HG02798 (cell line): ENCODE measurements at regions not wholly inside any gene's neighbourhood (a gene's known extent, or its start where the extent isn't known, plus 50 kb on each side); places are given as distances from the start of the nearest gene placed in this dataset.
"Not testable (repeated sequence)": the region's sequence is repeated elsewhere in the genome, so short reads cannot be mapped to it uniquely, and the experiment has no call there.

Experiments used
- ATAC-seq: cut with Tn5 transposase; IDR thresholded peaks from one replicate; pipeline ENCODE4 v1.9.1; 2021; ENCODE audit warnings: mild to moderate bottlenecking; ENCODE audit not compliant: unreplicated experiment, poor library complexity

DNA sequence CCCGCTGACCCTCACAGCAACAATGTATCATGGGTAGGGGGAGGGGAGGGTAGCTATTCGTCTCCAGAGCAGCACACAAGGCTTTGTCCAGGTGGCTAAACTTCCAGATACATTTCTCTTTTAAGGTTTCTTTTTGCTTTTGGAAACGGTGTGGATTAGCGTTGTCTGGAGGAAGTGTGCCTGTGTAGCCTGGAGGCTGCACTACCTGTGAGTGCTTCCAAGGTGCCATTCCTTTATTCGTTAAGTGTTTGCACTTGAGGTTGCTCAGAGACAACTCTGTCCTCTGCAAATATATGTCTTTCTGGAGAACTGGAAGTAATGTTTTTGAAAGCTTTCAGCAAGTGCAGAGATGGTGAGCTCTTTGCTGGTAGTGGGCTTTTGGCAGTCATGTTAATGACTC is 53.1 kb downstream of the HSFY1 start:
- not testable (repeated sequence) for ATAC-seq

DNA sequence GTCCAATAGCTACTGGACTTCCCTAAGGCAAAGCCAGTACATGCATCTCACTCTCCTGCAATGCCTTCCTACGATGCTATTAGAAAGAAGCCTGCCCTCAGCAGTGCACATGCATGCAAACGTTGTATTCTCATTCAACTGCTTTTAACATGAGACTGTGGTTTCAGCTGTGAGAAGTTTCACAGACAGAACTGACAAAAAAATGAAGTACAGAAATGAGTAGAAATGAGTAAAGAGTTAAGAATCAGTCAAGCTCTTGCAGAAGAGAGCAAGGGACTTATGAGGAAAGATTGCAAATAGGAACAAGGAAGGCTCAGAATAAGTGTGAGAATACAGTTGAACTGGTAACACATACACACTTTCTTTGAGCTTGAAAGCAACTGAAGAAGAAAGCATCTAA is 54.8 kb downstream of the HSFY1 start:
- peak; percentile 92 for ATAC-seq

DNA sequence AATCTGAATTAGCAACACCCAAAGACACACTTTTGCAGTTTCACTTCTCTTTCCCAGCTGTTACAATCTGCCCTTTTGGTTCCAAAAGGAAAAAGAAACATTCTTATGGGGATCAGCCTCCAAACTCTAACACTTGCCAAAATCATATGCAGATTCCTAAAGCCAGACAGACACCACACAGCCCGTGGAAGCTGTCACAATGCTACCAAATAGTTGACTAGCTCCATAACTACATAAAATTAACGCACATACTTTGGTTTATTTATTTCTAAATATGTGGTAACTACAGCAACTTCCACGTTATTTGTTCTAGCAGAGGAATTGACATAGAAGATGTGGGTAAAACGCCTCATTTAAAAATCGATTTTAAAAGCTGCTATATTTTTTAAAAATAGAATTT is 59.7 kb downstream of the HSFY1 start:
- not testable (repeated sequence) for ATAC-seq

DNA sequence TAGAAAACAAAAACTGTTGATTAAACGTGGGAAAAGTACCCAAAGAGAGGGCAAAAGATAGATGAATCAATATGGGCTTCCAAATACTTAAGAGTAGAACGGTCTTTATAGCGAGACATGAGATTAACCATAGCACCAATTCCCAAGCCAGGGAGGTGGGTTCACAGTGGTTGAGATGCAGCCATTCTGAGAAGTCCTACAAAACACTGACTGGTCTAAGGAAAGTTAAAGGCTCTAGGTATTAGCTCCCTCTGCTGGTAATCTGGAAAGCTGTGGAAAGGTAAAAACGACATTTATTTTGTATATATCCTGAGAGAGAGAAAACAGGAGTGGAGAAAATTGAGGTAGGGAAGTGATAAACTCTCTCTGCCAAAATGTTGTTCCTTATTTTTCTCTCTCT is 61.7 kb downstream of the HSFY1 start:
- ATAC-seq, result not testable (repeated sequence)

DNA sequence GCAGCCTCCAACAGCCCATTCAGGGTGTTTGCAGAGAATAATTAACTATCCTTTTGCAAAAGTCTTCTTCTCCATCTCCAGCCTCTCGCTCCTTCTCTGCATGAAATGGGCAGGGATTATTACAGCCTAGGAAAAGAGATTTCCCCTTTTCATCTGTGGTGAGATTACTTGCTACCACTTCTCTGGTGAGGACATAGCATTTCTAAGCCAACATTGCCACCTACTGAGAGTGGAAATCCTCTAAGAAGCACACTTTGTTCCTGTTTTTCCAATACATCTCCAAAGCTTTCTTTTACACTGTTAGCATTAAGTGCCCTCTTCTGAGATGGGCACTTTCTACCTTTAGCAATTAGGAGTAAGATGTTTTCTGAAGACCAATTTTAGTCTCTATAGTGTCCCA is 69.3 kb downstream of the HSFY1 start:
- not testable (repeated sequence) for ATAC-seq

DNA sequence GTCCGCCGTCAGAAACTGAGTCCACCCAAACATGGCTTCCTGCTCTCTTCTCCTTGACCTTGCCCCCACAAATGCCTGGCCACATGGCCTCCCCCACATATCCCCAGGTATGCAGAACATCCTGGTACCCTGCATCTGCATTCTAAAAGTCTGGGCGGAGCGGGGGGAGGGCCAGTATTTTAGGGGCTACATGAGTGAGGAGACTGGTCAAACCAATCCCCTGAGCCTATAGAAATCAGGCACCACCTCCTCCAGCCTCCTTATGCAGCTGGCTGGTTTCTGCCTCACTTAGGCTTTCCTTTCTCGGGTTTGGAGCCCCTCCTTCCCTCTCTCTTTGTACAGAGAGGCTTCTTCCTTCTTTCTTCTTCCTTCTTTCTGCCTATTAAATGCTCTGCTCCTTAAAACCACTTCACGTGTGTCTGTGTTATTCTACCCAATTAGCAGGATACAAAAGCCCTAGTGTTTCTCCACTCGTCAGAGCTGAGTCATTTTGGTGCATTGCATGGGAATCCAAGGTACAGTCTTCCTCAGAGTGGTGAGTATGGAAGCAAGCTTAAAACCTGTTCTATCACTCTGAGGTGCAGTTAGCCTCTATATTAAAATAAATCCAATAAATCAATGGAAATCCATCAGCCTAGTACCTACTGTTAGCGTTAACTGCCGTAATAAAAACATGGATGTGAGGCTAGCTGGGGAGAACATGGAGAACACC is 83.4 kb downstream of the HSFY1 start:
- not testable (repeated sequence) for ATAC-seq

DNA sequence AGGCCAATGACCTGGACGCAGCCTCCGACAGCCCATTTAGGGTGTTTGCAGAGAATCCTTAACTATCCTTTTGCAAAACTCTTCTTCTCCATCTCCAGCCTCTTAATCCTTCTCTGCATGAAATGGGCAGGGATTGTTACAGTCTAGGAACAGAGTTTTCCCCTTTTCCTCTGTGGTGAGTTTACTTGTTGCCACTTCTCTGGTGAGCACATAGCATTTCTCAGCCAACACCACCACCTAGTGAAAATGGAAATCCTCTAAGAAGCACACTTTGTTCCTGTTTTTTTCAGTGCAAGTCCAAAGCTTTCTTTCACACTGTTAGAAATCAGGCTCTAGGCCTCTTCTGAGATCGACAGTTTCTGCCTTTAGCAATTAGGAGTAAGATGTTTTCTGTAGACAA is 84.1 kb downstream of the HSFY1 start:
- ATAC-seq, result not testable (repeated sequence)

DNA sequence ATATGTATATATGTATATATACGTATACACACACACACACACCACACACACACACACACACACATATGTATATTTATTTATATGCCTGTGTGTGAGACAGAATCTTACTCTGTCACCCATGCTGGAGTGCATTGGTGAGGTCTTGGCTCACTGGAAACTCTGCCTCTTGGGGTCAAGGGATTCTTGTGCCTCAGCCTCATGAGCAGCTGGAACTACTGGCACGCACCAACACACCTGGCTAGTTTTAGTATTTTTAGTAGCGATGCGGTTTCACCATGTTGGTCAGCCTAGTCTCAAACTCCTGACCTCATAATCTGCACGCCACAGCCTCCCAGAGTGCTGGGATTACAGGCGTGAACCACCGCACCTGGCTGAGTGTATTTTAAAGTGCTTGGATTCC is 85.1 kb downstream of the HSFY1 start:
- not testable (repeated sequence) for ATAC-seq

DNA sequence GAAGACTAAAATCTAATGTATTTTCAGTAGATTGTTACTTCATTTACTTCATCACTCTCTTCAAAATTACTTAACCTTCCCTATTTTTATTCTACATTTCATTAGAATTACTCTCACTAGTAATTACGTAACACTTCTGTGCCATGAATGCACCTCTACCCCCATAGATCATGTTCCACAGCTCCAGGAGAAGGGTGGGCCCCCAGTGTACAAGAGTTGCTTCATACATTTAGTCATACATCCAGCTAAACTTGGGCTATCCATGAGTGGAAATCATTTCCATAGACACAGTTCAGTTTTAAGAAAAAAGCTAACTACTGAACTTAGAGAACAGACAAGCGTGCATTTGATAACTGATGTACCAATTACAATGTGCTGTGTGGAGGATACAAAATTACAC is 104.2 kb downstream of the HSFY1 start:
- ATAC-seq, result no peak

DNA sequence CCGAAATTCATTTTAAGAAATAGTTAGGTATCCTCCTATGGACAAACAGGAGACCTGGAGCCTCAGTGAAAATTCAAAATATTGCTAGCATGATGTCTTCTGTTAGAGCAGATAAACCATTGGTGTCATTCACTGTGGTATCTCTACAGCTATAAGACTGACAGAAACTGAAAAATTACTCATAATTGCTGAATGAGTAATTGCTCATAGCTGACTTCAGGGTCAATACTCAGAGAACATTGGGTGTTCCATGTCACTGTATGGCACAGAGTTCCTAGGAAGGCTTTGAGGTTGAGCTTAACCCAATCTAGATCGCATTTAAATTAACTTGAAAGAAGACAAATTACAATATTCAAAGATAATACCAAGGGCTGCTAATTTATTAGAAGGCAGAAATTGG is 109.0 kb downstream of the HSFY2 start:
- no peak for ATAC-seq

DNA sequence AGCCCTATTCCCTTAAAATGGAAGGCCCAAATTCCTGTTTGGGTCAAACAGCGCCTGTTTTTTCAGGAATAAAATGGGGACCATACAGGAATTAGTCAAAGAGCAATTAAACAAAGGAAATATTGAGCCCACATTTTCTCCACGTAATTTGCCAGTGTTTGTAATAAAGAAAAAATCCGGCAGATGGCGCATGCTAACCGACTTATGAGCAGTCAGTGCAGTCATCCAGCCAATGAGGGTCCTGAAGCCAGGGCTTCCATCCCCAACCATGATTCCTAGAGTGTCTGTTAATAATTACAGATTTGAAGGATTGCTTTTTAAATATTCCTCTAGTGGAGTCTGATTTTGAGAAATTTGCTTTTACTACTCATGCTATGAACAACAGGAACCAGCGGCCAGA is 103.7 kb downstream of the HSFY2 start:
- ATAC-seq, result no peak

DNA sequence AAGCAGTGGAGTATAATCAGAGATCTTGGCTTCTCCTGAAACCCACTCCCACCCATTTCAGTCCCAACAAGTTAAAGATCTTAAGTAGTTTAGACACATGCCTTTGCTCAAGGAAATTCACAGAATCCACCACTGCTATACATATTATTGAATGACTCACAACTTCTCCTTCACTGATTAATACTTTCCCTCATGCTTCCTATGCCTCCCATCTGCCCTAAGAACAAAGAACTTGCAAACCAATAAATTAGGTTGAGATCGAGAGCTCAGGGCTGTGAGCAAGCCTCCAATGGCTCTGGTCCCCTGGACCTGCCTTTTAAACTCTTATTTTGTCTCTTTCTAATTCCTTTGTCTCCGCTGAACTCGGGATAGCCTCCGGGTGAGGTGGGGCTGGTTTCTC is 101.6 kb downstream of the HSFY2 start:
- no peak for ATAC-seq

DNA sequence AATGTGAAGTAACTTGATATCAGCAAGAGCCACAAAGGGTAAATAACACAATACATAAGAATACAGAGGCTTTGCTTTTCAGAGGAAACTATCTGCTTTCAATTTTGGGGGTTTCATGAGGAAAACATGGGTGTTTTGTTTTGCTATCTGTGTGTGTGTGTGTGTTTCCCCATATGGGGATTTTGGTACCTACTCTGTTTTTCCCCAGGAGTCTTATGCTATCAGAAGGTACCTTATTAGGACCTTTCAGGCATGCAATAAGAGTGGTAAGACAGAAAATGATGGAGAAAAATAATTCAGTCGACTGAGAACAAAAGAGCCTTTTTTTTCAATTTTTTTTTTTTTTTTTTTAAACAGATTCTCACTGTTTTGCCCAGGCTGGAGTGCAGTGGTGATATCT is 87.5 kb downstream of the HSFY2 start:
- ATAC-seq, result not testable (repeated sequence)

DNA sequence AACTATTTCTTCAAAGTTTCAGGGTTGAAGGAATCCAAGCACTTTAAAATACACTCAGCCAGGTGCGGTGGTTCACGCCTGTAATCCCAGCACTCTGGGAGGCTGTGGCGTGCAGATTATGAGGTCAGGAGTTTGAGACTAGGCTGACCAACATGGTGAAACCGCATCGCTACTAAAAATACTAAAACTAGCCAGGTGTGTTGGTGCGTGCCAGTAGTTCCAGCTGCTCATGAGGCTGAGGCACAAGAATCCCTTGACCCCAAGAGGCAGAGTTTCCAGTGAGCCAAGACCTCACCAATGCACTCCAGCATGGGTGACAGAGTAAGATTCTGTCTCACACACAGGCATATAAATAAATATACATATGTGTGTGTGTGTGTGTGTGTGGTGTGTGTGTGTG is 85.2 kb downstream of the HSFY2 start:
- ATAC-seq, result not testable (repeated sequence)

DNA sequence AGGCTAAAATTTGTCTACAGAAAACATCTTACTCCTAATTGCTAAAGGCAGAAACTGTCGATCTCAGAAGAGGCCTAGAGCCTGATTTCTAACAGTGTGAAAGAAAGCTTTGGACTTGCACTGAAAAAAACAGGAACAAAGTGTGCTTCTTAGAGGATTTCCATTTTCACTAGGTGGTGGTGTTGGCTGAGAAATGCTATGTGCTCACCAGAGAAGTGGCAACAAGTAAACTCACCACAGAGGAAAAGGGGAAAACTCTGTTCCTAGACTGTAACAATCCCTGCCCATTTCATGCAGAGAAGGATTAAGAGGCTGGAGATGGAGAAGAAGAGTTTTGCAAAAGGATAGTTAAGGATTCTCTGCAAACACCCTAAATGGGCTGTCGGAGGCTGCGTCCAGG is 84.1 kb downstream of the HSFY2 start:
- ATAC-seq, result not testable (repeated sequence)

DNA sequence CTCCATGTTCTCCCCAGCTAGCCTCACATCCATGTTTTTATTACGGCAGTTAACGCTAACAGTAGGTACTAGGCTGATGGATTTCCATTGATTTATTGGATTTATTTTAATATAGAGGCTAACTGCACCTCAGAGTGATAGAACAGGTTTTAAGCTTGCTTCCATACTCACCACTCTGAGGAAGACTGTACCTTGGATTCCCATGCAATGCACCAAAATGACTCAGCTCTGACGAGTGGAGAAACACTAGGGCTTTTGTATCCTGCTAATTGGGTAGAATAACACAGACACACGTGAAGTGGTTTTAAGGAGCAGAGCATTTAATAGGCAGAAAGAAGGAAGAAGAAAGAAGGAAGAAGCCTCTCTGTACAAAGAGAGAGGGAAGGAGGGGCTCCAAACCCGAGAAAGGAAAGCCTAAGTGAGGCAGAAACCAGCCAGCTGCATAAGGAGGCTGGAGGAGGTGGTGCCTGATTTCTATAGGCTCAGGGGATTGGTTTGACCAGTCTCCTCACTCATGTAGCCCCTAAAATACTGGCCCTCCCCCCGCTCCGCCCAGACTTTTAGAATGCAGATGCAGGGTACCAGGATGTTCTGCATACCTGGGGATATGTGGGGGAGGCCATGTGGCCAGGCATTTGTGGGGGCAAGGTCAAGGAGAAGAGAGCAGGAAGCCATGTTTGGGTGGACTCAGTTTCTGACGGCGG is 83.5 kb downstream of the HSFY2 start:
- ATAC-seq, result not testable (repeated sequence)

DNA sequence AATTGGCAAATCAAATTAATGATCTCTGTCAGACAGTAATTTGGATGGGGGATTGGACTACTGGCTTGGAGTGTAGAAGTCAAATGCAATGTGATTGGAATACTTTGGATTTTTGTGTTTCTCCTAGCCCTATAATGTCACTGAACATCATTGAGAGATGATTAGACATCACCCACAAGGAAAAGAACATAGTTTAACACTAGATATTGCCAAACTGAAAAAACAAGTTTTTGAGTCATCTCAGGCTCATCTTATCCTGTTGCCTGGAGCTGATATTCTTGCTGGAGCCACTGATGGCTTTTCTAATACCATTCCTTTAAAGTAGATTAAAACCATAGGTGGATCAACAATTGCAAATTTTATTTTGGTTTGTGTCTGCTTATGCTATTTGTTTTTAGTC is 76.7 kb downstream of the HSFY2 start:
- not testable (repeated sequence) for ATAC-seq

DNA sequence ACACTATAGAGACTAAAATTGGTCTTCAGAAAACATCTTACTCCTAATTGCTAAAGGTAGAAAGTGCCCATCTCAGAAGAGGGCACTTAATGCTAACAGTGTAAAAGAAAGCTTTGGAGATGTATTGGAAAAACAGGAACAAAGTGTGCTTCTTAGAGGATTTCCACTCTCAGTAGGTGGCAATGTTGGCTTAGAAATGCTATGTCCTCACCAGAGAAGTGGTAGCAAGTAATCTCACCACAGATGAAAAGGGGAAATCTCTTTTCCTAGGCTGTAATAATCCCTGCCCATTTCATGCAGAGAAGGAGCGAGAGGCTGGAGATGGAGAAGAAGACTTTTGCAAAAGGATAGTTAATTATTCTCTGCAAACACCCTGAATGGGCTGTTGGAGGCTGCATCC is 69.3 kb downstream of the HSFY2 start:
- not testable (repeated sequence) for ATAC-seq

DNA sequence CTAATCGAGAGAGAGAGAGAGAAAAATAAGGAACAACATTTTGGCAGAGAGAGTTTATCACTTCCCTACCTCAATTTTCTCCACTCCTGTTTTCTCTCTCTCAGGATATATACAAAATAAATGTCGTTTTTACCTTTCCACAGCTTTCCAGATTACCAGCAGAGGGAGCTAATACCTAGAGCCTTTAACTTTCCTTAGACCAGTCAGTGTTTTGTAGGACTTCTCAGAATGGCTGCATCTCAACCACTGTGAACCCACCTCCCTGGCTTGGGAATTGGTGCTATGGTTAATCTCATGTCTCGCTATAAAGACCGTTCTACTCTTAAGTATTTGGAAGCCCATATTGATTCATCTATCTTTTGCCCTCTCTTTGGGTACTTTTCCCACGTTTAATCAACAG is 61.8 kb downstream of the HSFY2 start:
- ATAC-seq, result not testable (repeated sequence)

DNA sequence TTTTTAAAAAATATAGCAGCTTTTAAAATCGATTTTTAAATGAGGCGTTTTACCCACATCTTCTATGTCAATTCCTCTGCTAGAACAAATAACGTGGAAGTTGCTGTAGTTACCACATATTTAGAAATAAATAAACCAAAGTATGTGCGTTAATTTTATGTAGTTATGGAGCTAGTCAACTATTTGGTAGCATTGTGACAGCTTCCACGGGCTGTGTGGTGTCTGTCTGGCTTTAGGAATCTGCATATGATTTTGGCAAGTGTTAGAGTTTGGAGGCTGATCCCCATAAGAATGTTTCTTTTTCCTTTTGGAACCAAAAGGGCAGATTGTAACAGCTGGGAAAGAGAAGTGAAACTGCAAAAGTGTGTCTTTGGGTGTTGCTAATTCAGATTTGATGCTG is 59.8 kb downstream of the HSFY2 start:
- not testable (repeated sequence) for ATAC-seq

DNA sequence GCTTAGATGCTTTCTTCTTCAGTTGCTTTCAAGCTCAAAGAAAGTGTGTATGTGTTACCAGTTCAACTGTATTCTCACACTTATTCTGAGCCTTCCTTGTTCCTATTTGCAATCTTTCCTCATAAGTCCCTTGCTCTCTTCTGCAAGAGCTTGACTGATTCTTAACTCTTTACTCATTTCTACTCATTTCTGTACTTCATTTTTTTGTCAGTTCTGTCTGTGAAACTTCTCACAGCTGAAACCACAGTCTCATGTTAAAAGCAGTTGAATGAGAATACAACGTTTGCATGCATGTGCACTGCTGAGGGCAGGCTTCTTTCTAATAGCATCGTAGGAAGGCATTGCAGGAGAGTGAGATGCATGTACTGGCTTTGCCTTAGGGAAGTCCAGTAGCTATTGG is 54.8 kb downstream of the HSFY2 start:
- ATAC-seq, result peak; percentile 89

DNA sequence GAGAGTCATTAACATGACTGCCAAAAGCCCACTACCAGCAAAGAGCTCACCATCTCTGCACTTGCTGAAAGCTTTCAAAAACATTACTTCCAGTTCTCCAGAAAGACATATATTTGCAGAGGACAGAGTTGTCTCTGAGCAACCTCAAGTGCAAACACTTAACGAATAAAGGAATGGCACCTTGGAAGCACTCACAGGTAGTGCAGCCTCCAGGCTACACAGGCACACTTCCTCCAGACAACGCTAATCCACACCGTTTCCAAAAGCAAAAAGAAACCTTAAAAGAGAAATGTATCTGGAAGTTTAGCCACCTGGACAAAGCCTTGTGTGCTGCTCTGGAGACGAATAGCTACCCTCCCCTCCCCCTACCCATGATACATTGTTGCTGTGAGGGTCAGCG is 53.1 kb downstream of the HSFY2 start:
- ATAC-seq, result not testable (repeated sequence)
